GM12892 (cell line): ENCODE measurements at regions not wholly inside any gene's neighbourhood (a gene's known extent, or its start where the extent isn't known, plus 50 kb on each side); places are given as distances from the start of the nearest gene placed in this dataset.

Experiments used
- POLR2A ChIP-seq: IDR thresholded peaks from 2 replicates; pipeline ENCODE4 v1.6.1; 2011; ENCODE audit warnings: low read depth, low read length, control low read depth
- POLR2AphosphoS5 ChIP-seq: IDR thresholded peaks from 2 replicates; pipeline ENCODE4 v1.6.1; 2011; ENCODE audit warnings: low read depth, low read length, control low read depth
- TAF1 ChIP-seq: IDR thresholded peaks from 2 replicates; pipeline ENCODE4 v1.6.1; 2011; ENCODE audit warnings: low read depth, mild to moderate bottlenecking, control low read depth, low read length, borderline replicate concordance

- TF ChIP-seq POLR2AphosphoS5 (no peak), POLR2A (no peak), TAF1 (no peak)
Observed at GRCh38 chr17:52390422-52390821, 231.9 kb upstream of the CA10 start.
